Ovary (tissue), 7 donors: ENCODE measurements at regions not wholly inside any gene's neighbourhood (a gene's known extent, or its start where the extent isn't known, plus 50 kb on each side); places are given as distances from the start of the nearest gene placed in this dataset.

Source experiments
- DNase-seq, 5 donors: peaks; one replicate each; pipeline ENCODE4 v3.0.0-alpha.2; 2019 to 2020
- H3K27ac ChIP-seq, 2 donors: fragments of 200-600 bp; one replicate each; pipeline versions ENCODE4 v1.5.1 to v1.8.0; 2019 to 2022
- H3K27me3 ChIP-seq: fragments of 200-600 bp; one replicate; pipeline ENCODE4 v1.8.0; 2022
- H3K36me3 ChIP-seq: fragments of 200-600 bp; sonication (generic); one replicate; pipeline ENCODE4 v1.5.1; 2019
- H3K4me1 ChIP-seq: one replicate; pipeline ENCODE4 v1.8.1; 2013; ENCODE audit warnings: mild to moderate bottlenecking, moderate library complexity; ENCODE audit not compliant: insufficient read depth
- H3K4me3 ChIP-seq: fragments of 200-600 bp; sonication (generic); one replicate; pipeline ENCODE4 v1.5.1; 2017
- H3K9me3 ChIP-seq, 2 donors: fragments of 200-600 bp in 1 of 2; sonication (generic) in 1 of 2; one replicate each; pipeline versions ENCODE4 v1.5.1 to v1.8.1; 2013 to 2019; ENCODE audit warnings: mild to moderate bottlenecking in 1 of 2, moderate library complexity in 1 of 2
- EP300 ChIP-seq: sonication (generic); formaldehyde crosslinking; IDR thresholded peaks from one replicate; pipeline ENCODE4 v1.6.1; 2017; ENCODE audit warnings: antibody characterized with exemption
- POLR2A ChIP-seq: fragments of 450-650 bp; IDR thresholded peaks from one replicate; pipeline ENCODE4 v1.6.1; 2017; ENCODE audit warnings: antibody characterized with exemption, mild to moderate bottlenecking, moderate library complexity
- WGBS, 3 donors: extraction: QIAGEN DNeasy Blood & Tissue Kit in 1 of 3; methylation state at CpG; one replicate each; pipeline versions ENCODE4 v1.1.5 to v1.1.7; 2013 to 2017; 5-methylcytosine and 5-hydroxymethylcytosine counted together
- intact Hi-C, 4 donors: fragments of 100-400 bp; cut with DNase I; formaldehyde crosslinking; loops; one replicate each; pipeline versions ENCODE4 v1.11.0 to v1.15.1; 2022 to 2023
- TF ChIP-seq, protein P1 (sequence below), 3 donors: fragments of 450-650 bp in 2 of 3; fragments of 200-600 bp in 1 of 3; IDR thresholded peaks; one replicate each; pipeline versions ENCODE4 v1.5.1 to v1.8.0; 2016 to 2022; ENCODE audit warnings: antibody characterized with exemption in 3 of 3, mild to moderate bottlenecking in 1 of 3
- donor health status: DM: no; HTN: no; CAD: no; lungs with moderate emphysema.
- donor health status: DM: no; HTN: no; CAD: no.
- donor health status: Bipolar disorder and iron deficiency.
- donor health status: DM: no; HTN: no; CAD: no.
- donor health status: DM: yes; HTN: yes; CAD: no.

DNA sequence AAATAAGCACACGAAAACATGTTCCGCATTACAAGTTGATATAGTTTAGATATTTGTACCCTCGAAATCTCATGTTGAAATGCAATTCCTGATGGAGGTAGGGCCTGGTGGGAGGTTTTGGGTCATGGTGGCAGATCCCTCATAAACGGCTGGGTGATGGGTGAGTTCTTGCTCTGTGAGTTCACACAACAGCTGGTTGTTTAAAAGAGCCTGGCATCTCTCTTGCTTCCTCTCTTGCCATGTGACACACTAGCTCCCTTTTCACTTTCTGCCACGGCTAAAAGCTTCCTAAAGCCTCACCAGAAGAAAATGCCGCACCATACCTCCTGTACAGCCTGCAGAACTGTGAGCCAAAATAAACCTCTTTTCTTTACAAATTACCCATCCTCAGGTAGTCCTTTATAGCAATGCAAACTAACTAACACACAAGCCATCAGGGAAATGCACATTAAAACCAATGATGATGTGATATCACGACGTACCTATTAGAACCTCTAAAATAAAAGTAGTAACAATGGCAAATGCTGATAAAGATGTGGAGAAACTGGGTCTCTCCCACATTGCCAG, 188.5 kb downstream of the ANAPC1 start:
- H3K27ac ChIP-seq = no peak overlapping the region
- H3K36me3 ChIP-seq = no peaks in the 10 kb centered on the region
- H3K4me3 ChIP-seq = no peak overlapping the region
- peaks cover 2% of the 10 kb centered on the region for H3K4me1 ChIP-seq
- WGBS, 3 donors = 91 to 93% (median 92%) methylated on average over 8 of the region's 8 CpGs
- no peaks in the 10 kb centered on the region for H3K27me3 ChIP-seq
- no peaks in the 10 kb centered on the region for H3K9me3 ChIP-seq
- TF ChIP-seq POLR2A = no peak
- TF ChIP-seq EP300 = no peak
- TF ChIP-seq, protein P1, sequence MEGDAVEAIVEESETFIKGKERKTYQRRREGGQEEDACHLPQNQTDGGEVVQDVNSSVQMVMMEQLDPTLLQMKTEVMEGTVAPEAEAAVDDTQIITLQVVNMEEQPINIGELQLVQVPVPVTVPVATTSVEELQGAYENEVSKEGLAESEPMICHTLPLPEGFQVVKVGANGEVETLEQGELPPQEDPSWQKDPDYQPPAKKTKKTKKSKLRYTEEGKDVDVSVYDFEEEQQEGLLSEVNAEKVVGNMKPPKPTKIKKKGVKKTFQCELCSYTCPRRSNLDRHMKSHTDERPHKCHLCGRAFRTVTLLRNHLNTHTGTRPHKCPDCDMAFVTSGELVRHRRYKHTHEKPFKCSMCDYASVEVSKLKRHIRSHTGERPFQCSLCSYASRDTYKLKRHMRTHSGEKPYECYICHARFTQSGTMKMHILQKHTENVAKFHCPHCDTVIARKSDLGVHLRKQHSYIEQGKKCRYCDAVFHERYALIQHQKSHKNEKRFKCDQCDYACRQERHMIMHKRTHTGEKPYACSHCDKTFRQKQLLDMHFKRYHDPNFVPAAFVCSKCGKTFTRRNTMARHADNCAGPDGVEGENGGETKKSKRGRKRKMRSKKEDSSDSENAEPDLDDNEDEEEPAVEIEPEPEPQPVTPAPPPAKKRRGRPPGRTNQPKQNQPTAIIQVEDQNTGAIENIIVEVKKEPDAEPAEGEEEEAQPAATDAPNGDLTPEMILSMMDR (IDR thresholded peaks at IDR 0.05) = no peak
- DNase-seq = no peak
- intact Hi-C loops = no loop called here

GRCh38 chr2:111696226-111696625, 187.8 kb downstream of the ANAPC1 start:
- Histone ChIP-seq H3K27ac (no peak overlapping the region), H3K4me3 (no peak overlapping the region), H3K9me3 (no peaks in the 10 kb centered on the region), H3K27me3 (no peaks in the 10 kb centered on the region), H3K4me1 (peaks cover 2% of the 10 kb centered on the region), H3K36me3 (no peaks in the 10 kb centered on the region)
- WGBS, 3 donors = 91 to 97% (median 94%) methylated on average over 3 of the region's 3 CpGs
- intact Hi-C loops = no loop called here
- no peak for TF ChIP-seq POLR2A
- TF ChIP-seq, protein P1 (IDR thresholded peaks at IDR 0.05) = no peak
- no peak for TF ChIP-seq EP300
- no peak for DNase-seq

GRCh38 chr2:111697560-111697959, 186.4 kb downstream of the ANAPC1 start:
- Histone ChIP-seq H3K27ac (no peak overlapping the region), H3K36me3 (no peaks in the 10 kb centered on the region), H3K27me3 (no peaks in the 10 kb centered on the region), H3K9me3 (no peaks in the 10 kb centered on the region), H3K4me1 (peaks cover 2% of the 10 kb centered on the region), H3K4me3 (no peak overlapping the region)
- 90 to 95% (median 94%) methylated on average over 8 of the region's 8 CpGs for WGBS, 3 donors
- no peak for TF ChIP-seq EP300
- TF ChIP-seq POLR2A = no peak
- TF ChIP-seq, protein P1 (IDR thresholded peaks at IDR 0.05) = no peak
- DNase-seq = no peak
- intact Hi-C loops = no loop called here

DNA sequence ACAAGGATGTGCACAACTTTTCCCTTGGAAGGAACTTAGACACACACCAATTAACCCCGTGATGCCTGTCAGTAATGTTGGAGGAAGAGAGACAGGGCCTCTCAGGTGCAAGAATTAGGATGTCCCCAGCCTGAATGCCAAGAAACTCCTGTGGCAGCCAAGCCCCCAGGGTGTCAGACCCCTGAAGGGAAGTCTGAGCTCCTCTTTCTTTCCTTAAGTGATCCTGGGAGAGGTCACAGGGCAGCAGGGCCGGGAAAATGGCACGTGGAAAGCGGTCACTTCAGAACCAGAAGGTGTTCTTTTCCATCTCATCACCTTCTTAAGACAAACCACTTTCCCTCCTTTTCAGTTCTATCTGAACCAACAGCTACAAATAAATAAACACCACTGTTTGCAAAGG, 185.9 kb downstream of the ANAPC1 start:
- intact Hi-C loops = no loop called here
- TF ChIP-seq EP300 = no peak
- TF ChIP-seq POLR2A = no peak
- TF ChIP-seq, protein P1 (IDR thresholded peaks at IDR 0.05) = no peak
- WGBS, 3 donors = 83 to 87% (median 83%) methylated on average over 4 of the region's 4 CpGs
- Histone ChIP-seq H3K4me3 (no peak overlapping the region), H3K27me3 (no peaks in the 10 kb centered on the region), H3K27ac (no peak overlapping the region), H3K36me3 (no peaks in the 10 kb centered on the region), H3K9me3 (no peaks in the 10 kb centered on the region), H3K4me1 (peaks cover 2% of the 10 kb centered on the region)
- DNase-seq = no peak
